Inferior parietal cortex (tissue), 1 donor: ENCODE measurements at regions not wholly inside any gene's neighbourhood (a gene's known extent, or its start where the extent isn't known, plus 50 kb on each side); places are given as distances from the start of the nearest gene placed in this dataset.
"Not testable (repeated sequence)": the region's sequence is repeated elsewhere in the genome, so short reads cannot be mapped to it uniquely, and the experiment has no call there.

ENCODE experiments used
- DNase-seq: peaks from one replicate; pipeline ENCODE4 v3.0.0-alpha.2; 2016; ENCODE audit errors: extremely low spot score

DNA sequence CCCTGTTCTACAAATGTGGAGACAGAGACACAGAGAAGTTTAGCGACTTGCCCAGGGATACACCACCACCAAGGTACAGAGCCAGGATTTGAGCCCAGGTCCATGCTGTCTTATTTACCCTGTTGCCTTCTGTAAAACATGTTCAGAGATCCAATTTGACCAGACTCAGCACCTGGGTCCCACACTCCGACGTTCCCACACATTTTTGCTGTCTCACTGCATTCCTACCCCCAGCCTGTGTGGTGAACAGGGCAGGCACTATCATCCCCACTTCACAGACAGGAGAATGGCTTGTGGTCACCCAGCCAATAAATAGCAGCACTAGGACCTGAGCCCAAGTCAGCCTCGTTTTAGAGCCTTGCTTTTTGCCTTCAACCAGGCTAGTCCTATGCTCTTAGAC, 102.8 kb downstream of the PJA1 start:
- no peak for DNase-seq

DNA sequence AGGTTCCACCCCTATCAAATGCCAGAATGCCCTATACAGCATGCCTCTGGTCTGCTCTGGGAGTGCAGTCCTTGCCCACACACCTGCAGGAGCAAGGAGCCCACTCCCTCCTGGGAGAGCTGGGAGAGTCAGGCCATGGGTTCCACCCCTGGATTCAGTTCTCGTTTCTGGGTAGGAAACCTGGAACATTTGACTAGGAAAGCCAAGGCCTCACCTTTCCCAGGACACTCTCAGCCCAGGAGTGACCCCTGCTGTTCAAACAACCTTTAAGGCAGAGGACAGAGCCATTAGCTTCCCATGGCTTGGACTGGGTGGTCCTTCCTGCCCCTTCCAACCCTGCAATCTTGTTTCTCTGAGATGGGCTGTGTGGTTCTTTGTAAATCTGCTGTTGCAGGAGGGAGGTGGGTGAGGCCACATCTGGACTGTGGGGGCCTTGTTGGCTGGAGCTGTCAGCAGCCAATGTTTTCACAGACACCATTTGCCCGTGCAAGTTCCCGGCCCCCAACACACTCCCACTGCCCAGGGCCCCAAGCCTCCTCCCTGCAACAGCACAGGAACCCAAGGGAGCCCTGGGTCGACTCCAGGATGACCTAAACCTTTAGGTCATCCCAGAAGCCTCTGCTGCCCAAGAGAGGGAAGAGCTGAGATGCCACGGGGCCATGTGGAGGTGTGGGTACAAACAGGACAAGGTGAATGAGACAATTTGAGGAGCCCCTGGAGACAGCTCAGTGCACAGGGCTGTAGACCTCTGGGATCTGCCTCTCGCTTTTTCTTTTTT, 104.4 kb downstream of the PJA1 start:
- DNase-seq = no peak

DNA sequence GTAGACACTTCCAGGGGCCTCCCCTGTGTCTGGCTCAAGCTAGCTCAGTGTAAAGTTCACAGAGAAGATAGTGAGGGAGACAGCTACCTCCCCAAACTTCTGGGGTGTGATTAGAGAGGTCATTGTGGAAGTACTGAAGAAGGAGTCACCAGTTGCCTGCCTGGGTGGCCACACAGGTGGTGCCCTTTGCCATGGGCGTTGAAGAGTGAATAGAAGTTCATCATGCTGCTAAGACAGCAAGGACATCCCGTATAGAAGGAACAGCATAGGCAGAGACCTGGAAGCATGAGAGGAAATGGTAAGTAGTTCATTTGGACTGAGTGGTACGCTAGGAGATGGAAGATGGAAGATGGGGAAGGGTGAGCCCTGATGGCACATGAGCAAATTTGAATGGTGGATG, 110.1 kb downstream of the PJA1 start:
- DNase-seq = no peak

DNA sequence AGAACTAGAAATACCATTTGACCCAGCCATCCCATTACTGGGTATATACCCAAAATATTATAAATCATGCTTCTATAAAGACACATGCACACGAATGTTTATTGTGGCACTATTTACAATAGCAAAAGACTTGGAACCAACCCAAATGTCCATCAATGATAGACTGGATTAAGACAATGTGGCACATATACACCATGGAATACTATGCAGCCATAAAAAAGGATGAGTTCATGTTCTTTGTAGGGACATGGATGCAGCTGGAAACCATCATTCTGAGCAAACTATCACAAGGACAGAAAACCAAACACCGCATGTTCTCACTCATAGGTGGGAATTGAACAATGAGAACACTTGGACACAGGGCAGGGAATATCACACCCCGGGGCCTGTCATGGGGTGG, 110.8 kb downstream of the PJA1 start:
- not testable (repeated sequence) for DNase-seq

DNA sequence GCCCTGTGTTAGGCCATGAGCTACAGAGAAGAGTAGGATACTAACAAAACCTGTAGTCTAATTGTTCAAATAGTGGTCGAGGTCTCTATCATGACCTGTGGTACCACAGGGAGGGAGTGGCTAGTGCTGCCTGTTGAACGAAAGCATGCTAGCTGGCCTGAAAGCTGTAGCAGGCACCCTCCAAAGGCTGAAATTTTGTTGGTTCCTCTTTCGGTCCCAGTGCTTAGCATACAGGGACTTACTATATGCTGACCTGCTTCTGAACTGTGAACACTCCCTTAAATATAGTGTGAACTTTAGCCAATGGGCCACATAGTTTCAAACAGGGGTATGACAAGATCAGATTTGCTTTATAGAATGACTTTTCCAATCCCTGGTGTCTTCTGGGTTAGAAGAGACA, 113.4 kb downstream of the PJA1 start:
- no peak for DNase-seq

DNA sequence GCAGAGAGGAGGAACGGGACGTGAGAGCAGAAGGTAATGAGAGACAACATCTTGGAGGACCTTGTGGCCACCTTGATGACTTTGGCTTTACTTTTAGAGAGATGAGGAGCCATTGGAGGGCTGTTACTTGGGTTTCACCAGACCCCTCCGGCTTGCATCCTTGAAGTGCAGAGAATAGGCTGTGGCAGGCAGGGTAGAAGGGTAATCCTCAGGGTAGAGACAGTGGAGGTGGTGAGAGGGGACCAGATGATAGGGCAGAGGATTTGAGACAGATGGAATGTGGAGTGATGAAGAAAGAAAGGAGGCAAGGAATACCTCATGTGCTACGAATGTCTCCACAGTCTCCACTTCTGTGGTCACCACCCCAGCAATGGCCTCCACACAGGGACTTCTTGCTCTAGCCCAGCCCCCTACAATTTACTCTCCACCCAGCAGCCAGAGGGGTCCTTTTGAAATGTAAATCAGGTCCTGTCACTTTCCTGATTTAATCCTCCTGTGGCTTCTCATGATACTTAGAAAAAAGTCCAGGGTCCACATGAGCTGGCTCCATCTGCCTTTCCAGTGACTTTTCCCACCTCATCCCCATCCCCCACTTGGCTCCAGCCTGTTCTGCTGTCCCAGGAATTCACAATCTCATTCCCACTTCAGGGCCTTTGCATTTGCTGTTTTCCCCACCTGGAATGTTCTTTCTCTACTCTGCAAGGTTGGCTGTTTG, 115.0 kb downstream of the PJA1 start:
- DNase-seq = no peak

DNA sequence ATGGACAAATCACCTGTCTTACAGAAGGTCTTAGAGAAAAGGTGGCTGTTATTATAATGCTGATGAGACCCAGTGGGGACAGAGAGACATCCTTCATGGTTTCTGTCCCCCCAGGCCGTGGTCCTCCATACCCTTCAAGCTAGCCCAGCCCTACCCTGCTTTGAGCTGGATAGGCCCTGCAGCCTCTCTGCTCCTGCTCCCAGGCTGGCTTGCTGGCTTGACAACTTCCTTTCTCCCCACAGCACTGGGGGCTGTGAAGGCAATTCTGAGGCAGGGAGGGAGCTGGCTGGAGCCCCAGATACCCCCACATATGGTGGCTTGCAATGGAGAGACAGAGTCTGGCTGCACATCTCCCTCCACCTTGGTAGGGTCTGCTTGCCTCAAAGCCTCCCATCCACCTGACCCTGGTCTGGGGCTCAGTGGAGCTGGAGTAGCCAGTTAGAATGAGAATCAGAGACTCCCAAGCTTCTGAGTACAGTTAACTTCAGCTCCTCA, 118.2 kb downstream of the PJA1 start:
- no peak for DNase-seq

DNA sequence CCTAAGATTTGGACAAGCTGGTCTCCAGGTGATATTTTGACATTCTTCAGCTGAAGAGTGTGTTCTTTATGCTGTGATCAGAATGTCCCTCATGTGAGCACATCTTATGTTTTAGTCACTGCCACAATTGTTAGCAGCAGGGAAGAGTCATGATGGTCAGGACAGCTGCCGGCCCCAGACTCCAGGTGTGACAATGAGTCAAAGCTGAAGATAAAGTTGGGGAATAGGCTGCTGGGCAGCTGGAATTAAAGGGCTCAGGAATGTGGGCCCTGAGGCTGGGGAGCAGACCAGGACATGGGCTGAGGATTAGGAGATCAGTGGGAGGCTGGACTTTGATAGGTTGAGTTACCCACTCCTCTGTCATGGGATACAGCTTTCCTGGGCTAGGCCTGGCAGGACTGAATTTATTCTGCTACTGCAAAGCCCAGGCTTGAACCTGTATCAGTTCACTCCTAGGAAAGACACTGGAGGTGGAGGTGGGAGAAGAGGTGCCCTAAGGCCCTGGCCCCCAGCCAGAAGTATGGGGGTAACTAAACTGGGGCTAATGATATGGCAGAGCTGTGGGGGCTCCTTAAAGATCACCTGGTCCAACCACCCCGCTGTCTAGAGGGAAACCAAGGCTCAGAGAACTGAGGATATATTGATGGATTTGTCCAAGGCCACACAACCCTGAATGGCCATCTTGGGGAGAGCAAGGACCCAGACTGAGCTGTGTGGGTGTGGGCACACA, 119.5 kb downstream of the PJA1 start:
- no peak for DNase-seq

DNA sequence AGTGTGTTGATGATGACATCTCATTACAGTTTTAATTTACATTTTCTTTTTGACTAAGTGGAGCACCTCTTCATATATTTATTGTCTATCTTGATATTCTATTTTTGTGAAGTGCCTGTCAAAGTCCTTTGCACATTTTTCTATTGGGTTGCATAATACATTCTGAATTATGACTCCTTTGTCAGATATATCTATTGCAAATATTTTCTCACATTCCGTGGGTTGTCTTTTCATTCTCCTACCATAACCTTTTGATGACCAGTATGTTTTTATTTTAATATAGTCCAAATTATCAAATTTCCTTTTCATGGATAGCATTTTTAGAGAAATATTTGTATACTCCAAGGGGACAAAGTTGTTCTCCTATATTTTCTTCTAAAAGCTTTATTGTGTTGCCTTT, 126.4 kb downstream of the PJA1 start:
- no peak for DNase-seq

DNA sequence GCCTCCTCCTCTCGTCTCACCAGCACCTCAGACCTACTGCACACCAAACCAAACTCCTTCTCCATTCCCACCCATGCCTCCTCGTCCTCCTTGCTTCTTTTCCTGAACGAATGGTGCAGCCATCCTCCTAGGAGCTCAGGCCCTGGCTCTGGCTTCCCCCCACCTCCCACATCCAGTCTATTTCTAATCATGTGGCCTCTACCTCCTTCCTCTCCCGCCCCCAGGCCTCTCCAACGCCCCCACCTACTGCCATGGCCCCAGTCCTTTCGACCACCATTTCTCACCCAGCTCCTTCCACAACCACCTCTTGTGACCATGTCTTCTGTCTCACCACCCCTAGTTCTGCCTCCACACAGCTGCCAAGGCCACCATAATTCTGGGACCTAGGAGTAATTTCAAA, 127.1 kb downstream of the PJA1 start:
- no peak for DNase-seq

DNA sequence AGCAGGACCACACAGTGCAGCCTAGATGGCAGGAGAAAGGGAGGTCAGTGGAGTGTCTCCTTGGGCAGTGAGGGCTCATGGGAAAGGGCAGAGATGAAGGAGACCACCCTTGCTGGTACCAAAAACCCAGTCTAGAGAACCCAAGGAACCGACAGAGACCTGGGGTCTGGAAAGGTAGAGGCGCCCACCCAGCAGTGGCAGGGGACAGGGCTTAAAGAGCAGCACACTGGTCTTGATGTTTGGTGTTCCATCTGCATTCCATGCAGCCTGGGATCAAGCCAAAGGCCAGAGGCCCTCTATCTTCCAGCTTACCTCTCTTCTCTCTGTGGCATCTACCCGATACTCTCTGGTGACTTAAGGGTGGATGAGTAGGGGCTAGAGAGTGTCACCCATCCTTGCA, 127.5 kb downstream of the PJA1 start:
- DNase-seq = no peak

DNA sequence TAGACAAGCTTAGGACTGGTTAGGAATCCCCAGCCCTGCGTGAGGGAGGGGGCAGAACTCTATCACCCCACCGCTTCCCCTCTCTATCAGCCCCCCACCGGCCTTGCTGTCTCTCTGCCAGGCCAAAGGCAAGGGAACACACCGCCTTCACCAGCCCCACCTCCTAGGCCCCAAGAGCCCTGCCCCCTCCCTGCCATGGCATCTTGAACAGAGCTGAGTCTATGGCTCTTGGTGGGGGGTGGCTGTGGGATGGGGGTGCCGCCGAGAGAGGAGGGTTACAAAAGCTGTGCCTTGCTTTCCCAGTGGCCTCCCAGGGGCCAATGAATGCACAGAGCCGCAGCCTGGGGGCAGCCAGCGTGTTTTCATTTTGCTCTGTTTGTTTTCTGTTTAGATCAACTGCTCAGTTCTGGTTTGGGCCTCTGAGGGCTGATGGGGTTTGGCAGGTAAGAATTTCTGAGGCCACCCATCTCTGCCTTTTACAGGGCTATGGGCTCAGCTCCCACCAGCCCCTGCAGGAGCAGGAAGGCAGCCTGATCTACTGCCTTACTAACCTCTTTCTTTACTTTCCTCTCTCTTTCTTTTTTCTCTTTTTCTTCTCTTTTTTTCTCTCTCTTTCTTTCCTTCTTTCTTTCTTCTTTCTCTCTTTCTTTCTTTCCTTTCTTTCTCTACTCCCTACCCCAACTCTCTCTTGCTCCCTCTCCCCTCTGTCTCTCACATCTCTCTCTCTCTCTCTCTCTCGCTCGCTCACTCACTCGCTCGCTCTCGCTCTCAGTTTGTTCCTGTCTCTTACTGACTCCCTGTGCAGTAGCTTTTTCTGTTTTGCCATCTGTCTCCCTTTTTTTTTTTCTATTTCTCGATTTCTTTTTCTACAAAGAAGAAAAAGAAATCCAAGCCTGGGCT, 128.3 kb downstream of the PJA1 start:
- no peak for DNase-seq

DNA sequence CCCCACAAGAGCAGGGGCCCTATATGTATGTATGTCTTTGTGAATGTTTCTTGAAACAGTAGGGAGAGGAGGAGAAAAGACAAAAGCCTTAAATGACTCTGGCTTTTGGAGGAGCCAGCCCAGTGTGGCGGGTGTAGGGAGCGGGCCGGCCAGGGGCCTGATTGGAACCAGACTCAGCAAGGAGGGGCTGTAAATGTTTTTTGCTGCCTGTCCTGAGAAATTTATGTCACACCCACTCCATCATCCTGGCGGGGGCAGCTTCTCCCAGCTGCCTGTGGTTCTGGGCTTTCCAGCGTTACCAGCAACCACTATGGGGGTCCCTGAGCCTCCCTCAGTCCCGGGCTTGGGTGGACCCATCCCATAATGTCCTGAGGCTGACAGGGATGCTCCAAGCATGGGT, 130.8 kb downstream of the PJA1 start:
- DNase-seq = no peak

DNA sequence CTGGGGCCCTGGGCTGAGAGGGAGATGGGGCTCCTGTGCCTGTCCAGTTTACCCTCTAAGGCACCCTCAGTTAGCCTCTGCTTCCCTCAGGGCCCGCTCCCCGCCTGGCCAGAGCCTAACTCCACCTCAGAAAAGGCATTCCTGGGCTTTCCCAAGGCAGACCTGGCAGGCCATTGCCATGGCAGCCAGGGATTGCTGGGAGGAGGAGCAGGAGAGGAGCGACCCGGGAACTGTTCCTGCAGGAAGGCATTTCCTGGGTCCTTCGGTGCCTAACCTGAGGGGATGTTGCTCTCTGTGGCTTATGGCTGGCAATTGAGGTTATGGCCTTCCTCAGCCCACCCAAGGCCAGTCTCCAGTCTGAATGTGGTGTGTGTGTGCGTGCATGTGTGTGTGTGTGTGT, 131.3 kb downstream of the PJA1 start:
- no peak for DNase-seq

DNA sequence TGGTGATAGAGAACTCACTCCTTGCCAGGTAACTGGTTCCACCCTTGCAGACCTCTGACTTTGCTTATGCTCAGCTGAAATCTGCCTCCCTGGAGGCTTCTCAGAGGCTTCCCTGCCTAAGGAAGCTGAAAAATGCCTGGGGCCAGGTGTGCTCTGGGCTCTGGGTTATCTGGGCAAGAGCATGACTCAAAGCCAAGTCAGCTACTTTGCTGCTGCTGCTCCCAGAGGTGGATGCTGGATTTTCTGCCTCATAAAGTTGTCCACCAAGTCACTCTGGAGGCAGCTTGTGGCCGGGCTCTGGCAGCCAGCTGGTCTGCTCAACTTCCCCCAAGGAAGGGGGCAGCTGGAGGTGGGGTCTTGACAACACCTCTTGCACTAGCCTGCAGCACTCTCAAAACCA, 132.7 kb downstream of the PJA1 start:
- DNase-seq = no peak

DNA sequence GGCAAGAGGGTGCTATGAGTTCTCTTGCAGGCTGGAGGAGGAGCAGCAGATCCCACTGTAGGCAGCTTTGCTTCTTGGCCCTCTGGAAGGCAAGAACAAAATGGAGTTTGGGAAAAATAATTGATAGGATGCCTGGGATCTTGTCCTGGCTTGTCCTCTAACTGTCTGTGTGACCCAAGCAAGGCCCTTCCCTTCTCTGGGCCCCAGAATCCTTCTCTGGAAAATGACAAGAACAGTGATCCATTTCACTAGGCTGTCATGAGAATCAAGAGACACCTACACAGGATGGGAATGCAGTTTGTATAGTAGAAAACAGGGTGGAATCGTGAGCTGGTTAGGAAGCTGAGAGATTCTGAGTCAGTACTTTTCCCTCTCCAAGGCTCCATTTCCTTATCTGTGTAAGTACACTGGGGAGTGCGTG, 133.3 kb downstream of the PJA1 start:
- no peak for DNase-seq

DNA sequence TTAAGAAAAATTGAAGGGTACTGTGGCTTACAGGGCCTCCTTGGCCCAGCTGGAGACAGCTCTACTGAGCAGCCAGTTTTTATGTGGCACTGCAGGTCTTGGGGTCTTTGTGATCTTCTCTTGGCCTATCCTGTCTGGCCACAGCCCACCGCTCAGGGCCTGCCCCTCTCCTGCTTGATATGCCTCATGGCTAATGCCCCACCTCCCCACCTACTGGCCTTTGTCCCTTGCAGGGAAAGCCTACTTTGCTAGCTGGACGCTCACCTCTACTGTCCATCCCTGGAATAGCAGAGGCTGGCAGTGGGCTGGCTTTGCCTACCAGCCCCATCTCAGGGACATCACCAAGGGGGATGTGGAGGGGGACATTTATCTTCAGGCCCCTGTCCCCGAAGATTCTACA, 134.1 kb downstream of the PJA1 start:
- DNase-seq = no peak

DNA sequence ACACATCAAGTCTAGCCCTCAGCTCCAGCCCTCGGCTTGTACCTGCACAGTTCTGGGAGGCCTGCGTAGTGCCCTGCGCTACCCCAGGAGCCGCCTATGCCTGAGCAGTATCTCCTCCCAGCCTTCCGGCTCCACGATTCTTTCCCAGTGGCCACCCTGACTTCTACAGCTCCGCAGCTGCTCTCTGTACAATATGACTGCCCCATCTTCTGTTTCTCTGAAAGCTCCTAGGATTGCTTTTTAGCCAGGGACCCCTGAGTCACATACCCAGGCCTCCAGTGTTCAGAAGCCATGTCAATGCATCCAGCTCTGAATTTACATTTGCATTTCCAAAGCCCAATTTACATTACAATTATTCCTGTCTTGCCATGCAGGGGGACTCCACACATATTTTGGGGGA, 135.5 kb downstream of the PJA1 start:
- no peak for DNase-seq

DNA sequence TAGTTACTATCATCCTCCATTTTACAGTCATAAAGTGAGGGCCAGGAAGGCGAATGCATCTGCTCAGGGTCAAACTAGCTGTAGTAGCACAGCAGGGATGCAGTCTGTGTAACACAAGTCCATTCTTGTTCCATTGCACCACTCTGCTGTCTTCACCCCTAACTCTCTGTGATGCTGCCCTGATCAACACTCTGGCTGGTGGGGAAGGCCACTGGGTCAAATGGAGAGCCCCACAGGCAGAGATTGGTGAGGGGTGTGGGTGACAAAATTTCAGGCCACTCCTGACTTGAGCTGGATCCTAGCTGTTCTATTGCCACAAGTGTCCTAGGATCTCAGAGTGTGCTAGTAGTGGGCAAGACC, 136.5 kb downstream of the PJA1 start:
- DNase-seq = no peak

DNA sequence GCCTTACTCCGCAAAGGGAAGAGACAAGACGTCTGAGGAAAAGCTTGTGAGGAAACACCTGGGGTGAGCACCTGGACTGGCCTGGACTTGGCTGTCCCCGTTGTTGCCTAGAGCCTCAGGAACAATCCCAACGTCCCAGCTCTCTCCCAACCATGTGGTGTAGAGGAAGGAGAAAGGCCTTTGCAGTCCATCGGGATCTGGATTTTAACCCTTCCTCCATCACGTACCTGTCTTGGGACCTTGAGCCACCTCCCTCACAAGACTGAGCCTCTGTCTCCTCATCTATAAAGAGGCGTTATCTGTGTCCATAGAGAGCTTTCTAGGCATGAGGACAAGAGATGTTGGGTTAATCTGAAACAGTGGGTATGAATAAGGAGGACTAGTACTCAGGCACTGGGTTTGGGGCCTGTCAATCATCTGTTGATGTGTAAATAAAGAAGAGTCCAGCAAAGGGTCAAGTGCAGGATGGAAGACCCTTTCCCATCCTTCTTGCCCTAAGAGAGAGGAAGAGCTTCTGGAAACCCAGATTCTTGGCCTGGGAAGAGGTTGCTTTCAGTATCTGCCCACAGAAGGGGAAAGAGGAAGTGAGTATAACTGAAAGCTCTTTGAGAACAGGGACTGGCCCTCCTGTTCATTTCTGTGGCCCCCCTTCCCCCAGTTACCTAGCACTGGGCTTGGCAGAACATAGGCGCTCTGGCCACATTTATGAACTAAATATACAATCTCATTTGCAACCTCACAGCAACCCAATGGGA, 137.1 kb downstream of the PJA1 start:
- DNase-seq = no peak
